ENCODE measurements at regions not wholly inside any gene's neighbourhood (a gene's known extent, or its start where the extent isn't known, plus 50 kb on each side); places are given as distances from the start of the nearest gene placed in this dataset.

GRCh38 chr3:157767607-157768006 lies 264.4 kb upstream of the VEPH1 start:
- TF ChIP-seq POLR2A (IDR thresholded peaks at IDR 0.05; ENCODE audit: control extremely low read depth in 1 of 2, low read depth in 2 of 2, low read length in 2 of 2) (no peak), GABPA (IDR thresholded peaks at IDR 0.05; ENCODE audit: borderline replicate concordance, insufficient read depth, low read length) (no peak), RAD21 (IDR thresholded peaks at IDR 0.05 in 1 of 2, conservative IDR thresholded peaks at IDR 0.05 in 1 of 2; ENCODE audit: low read depth in 2 of 2, low read length in 2 of 2) (no peak), HDAC6 (IDR thresholded peaks at IDR 0.05; ENCODE audit: low read depth, low read length) (no peak), CTCF (IDR thresholded peaks at IDR 0.05; ENCODE audit: control extremely low read depth in 1 of 3, insufficient read depth in 1 of 3, low read depth in 1 of 3, low read length in 3 of 3) (no peak), JUN (IDR thresholded peaks at IDR 0.05; ENCODE audit: low read depth, low read length) (no peak), CREB1 (IDR thresholded peaks at IDR 0.05) (no peak), CHD1 (IDR thresholded peaks at IDR 0.05; ENCODE audit: low read depth, low read length) (no peak), TAF1 (IDR thresholded peaks at IDR 0.05; ENCODE audit: low read depth, low read length) (no peak), TAF7 (optimal IDR thresholded peaks at IDR 0.05; ENCODE audit: borderline replicate concordance, low read depth, low read length) (no peak)
